ENCODE measurements at regions not wholly inside any gene's neighbourhood (a gene's known extent, or its start where the extent isn't known, plus 50 kb on each side); places are given as distances from the start of the nearest gene placed in this dataset.
"Not testable (repeated sequence)": the region's sequence is repeated elsewhere in the genome, so short reads cannot be mapped to it uniquely, and the experiment has no call there.

DNA sequence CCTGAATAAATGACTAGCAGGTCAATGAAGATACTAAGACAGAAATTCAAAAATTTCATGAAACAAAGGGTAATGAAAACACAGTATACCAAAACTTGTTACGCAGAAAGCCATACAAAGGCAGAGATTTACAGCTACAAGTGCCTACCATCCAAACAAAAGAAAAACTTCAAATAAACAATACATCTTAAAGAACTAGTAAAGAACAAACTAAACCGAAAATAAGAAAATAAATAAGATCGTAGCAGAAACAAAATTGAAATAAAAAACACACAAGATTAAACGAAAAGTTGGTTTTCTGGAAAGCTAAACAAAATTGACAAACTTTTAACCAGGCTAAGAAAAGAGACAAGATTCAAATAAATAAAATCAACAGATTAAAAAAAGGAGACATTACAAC lies 51.5 kb downstream of the VPREB1 start:
- H3K36me3 ChIP-seq (ENCODE audit: low read depth); H3K4me1 ChIP-seq (ENCODE audit: insufficient read depth, poor library complexity, severe bottlenecking); H3K27me3 ChIP-seq (ENCODE audit: insufficient read depth, poor library complexity, severe bottlenecking); ATAC-seq (ENCODE audit: low read depth); H3K27ac ChIP-seq (ENCODE audit: poor library complexity, severe bottlenecking); H3K4me3 ChIP-seq (ENCODE audit: severe bottlenecking); DNase-seq (ENCODE audit: low spot score); H3K9me3 ChIP-seq (ENCODE audit: severe bottlenecking): not testable (repeated sequence)

DNA sequence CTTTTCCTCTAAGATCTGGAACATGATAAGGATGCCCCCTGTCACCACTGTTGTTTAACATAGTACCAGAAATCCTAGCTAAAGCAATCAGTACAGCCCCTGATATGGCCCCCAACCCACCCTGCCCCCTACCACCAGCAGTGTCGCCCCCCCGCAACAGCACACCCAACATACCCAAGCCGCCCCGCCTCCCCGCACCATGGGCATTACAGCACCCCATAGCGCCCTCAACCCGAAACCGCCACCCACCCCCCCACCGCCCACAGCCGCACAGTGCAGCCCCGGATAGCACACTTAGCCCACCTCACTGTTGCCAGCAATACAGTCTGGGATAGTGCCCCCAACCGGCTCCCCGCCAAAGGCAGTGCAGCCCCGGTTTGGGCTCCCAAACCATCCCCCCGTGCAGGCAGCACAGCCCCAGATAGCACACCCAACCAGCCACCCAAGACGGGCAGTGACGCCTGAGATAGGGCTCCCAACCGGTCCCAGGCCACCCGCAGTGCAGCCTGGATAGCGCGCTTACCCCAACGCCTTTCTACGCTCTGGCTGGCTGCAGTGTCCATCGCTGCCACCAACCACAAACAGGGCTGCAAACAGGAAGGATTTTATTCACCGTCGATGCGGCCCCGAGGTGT lies 52.7 kb downstream of the VPREB1 start:
- H3K36me3 ChIP-seq (ENCODE audit: low read depth); H3K4me1 ChIP-seq (ENCODE audit: insufficient read depth, poor library complexity, severe bottlenecking); ATAC-seq (ENCODE audit: low read depth); H3K9me3 ChIP-seq (ENCODE audit: severe bottlenecking); H3K27me3 ChIP-seq (ENCODE audit: insufficient read depth, poor library complexity, severe bottlenecking); DNase-seq (ENCODE audit: low spot score): not testable (repeated sequence)
- H3K27ac ChIP-seq (ENCODE audit: poor library complexity, severe bottlenecking), result peak overlapping the region; percentile 41
- H3K4me3 ChIP-seq (ENCODE audit: severe bottlenecking), result peak overlapping the region; percentile 89

DNA sequence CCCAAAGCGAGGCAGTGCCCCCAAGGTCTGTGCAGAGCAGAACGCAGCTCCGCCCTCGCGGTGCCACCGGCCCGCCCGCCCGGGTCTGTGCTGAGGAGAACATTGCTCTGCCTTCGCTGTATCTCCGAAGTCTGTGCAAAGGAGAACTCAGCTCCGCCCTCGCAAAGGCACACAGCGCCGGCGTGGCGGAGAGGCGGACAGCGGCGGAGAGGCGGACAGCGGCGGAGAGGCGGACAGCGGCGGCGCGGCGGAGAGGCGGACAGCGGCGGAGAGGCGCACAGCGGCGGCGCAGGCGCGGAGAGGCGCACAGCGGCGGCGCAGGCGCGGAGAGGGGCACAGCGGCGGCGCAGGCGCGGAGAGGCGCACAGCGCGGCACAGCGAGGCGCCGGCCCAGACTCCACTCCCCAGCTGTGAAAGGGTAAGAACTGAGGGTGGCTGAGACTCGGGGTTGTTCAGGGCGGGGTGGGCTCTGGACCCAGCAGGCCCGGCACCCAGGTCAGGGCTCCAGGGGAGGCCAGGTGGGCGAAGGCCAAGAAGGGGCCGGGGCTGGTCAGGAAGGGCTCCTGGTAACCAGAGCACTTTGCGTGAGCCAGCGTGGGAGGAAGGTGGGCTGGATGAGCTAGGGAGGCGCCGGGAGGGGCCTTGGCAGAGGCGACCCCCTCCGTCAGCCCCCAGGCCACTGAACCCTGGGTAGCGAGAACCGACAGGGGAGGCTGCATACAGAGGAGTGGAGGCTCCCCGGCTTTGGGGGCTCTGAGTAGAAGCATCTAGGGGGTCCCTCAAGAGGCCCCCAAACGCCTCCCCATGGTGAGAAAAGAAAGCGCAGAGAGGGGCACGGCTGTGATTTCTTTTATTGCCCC lies 53.4 kb downstream of the VPREB1 start:
- DNase-seq (ENCODE audit: low spot score); H3K9me3 ChIP-seq (ENCODE audit: severe bottlenecking); H3K27me3 ChIP-seq (ENCODE audit: insufficient read depth, poor library complexity, severe bottlenecking); H3K36me3 ChIP-seq (ENCODE audit: low read depth); H3K4me1 ChIP-seq (ENCODE audit: insufficient read depth, poor library complexity, severe bottlenecking): not testable (repeated sequence)
- TF ChIP-seq, protein P1, sequence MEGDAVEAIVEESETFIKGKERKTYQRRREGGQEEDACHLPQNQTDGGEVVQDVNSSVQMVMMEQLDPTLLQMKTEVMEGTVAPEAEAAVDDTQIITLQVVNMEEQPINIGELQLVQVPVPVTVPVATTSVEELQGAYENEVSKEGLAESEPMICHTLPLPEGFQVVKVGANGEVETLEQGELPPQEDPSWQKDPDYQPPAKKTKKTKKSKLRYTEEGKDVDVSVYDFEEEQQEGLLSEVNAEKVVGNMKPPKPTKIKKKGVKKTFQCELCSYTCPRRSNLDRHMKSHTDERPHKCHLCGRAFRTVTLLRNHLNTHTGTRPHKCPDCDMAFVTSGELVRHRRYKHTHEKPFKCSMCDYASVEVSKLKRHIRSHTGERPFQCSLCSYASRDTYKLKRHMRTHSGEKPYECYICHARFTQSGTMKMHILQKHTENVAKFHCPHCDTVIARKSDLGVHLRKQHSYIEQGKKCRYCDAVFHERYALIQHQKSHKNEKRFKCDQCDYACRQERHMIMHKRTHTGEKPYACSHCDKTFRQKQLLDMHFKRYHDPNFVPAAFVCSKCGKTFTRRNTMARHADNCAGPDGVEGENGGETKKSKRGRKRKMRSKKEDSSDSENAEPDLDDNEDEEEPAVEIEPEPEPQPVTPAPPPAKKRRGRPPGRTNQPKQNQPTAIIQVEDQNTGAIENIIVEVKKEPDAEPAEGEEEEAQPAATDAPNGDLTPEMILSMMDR (IDR thresholded peaks at IDR 0.05; ENCODE audit: poor library complexity, severe bottlenecking), result peak; percentile 46
- Histone ChIP-seq H3K4me3 (ENCODE audit: severe bottlenecking) (peak overlapping the region; percentile 89), H3K27ac (ENCODE audit: poor library complexity, severe bottlenecking) (peak overlapping the region; percentile 41)
- peak; percentile 96 for ATAC-seq (ENCODE audit: low read depth)

DNA sequence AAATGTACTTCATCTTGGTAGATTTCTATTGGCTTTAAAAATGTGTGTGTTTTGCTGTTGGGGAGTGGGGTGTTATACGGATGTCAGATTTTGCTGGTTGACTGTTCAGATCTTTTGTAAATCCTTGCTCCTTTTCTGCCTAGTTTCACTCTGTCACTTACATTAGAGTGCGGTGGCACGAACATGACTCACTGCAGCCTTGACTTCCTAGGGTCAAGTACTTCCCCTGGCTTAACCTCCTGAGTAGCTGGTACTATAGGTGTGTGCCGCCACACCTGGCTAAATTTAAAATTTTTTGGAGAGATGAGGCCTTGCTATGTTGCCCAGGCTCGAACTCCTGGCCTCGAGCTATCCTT lies 54.0 kb downstream of the VPREB1 start:
- TF ChIP-seq, protein P1 (IDR thresholded peaks at IDR 0.05; ENCODE audit: poor library complexity, severe bottlenecking), result peak; percentile 14
- DNase-seq (ENCODE audit: low spot score); H3K36me3 ChIP-seq (ENCODE audit: low read depth); H3K4me1 ChIP-seq (ENCODE audit: insufficient read depth, poor library complexity, severe bottlenecking); H3K9me3 ChIP-seq (ENCODE audit: severe bottlenecking); H3K27me3 ChIP-seq (ENCODE audit: insufficient read depth, poor library complexity, severe bottlenecking); ATAC-seq (ENCODE audit: low read depth): not testable (repeated sequence)
- peak overlapping the region; percentile 89 for H3K4me3 ChIP-seq (ENCODE audit: severe bottlenecking)
- peak overlapping the region; percentile 41 for H3K27ac ChIP-seq (ENCODE audit: poor library complexity, severe bottlenecking)

DNA sequence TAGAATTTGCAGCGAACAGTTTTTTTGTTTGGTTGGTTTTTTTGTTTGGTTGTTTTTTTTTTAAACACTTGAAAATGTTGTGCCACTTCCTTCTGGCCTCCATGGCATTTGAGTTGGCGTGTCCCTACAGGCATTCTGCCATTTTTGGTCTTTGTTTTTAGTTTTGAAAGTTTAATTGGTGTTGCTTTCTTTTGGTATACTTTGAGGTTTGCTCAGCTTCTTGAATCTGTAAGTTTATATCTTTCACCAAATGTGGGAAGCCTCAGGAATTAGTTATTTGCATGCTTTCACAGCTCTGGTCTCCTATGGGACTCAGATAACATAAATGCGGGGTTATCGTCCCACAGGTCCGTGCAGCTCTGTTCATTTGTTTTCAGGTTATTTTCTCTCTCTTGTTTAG lies 55.9 kb downstream of the VPREB1 start:
- not testable (repeated sequence) for H3K4me1 ChIP-seq (ENCODE audit: insufficient read depth, poor library complexity, severe bottlenecking); ATAC-seq (ENCODE audit: low read depth); H3K27ac ChIP-seq (ENCODE audit: poor library complexity, severe bottlenecking); H3K4me3 ChIP-seq (ENCODE audit: severe bottlenecking); DNase-seq (ENCODE audit: low spot score); H3K36me3 ChIP-seq (ENCODE audit: low read depth); H3K27me3 ChIP-seq (ENCODE audit: insufficient read depth, poor library complexity, severe bottlenecking); H3K9me3 ChIP-seq (ENCODE audit: severe bottlenecking)

DNA sequence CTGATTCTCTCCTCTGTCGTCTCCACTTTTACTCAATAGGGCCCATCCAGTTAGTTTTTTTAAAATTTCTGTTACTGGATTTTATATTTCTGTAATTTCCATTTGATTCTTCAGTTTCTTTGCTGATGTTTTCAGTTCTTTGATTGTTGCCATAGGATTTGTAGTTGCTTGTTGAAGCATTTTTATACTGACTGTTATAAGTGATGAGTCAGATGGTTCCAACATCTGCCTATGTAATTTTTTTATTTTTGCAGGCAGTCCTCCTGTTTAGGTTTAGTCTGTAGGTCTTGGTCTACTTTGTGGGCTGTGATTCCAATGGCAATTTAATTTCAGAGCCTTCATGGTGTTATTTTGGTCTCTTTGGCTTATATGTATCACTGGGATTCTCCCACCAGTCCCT lies 56.4 kb downstream of the VPREB1 start:
- H3K4me1 ChIP-seq (ENCODE audit: insufficient read depth, poor library complexity, severe bottlenecking); H3K9me3 ChIP-seq (ENCODE audit: severe bottlenecking); H3K27ac ChIP-seq (ENCODE audit: poor library complexity, severe bottlenecking); H3K27me3 ChIP-seq (ENCODE audit: insufficient read depth, poor library complexity, severe bottlenecking); DNase-seq (ENCODE audit: low spot score); H3K4me3 ChIP-seq (ENCODE audit: severe bottlenecking); H3K36me3 ChIP-seq (ENCODE audit: low read depth); ATAC-seq (ENCODE audit: low read depth): not testable (repeated sequence)

Data from RWPE2 (cell line).